ENCODE measurements at regions not wholly inside any gene's neighbourhood (a gene's known extent, or its start where the extent isn't known, plus 50 kb on each side); places are given as distances from the start of the nearest gene placed in this dataset.

DNA sequence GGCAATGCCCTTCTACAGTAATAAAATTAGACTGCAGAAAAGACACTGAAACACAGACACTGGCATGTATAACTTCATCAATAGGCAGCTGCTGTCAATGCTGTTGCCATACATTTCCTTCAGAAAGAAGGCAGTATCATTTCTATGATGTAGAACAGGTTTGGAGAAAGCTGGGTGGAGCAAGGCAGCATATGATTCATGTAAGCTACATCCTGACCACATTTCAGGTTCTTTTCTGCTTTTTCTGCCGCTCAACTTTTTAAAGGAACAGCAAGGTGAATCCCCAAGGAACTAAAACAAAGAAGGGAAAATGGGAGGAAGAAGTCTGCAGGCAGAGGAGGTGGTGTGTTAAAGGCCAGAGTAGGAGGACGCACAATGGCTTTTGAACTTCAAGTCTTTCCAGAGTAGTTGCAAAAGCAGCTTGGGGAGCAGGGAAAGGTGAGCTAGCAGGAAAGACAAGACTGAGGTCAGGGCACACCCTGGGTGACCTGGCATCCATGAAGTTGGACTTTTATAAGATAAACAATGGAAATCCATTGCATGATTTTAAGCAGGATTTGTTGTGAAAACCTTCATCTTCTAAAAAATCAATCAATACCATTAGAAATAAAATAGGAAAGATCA is 142.1 kb downstream of the MED10 start:
- DNase-seq, result no peak

DNA sequence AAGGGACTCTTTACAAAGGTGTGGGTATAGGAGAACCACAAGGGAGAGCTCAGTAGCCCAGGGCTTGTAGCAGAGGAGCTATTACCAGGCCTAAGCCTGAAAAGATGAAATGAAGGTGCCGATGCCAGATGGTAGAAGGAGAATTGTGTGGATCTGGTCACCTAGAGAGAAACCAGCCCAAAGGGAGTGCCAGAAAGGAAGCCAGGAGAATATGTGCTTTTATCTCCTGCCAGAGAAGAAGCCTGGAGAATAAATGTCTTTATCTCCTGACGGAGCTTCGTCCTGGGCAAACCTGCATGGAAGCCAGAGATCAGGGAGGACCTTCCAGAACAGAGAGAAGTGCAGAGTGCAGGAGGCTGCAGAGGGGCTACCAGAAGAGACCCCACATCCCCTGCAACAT is 142.6 kb downstream of the MED10 start:
- no peak for DNase-seq

DNA sequence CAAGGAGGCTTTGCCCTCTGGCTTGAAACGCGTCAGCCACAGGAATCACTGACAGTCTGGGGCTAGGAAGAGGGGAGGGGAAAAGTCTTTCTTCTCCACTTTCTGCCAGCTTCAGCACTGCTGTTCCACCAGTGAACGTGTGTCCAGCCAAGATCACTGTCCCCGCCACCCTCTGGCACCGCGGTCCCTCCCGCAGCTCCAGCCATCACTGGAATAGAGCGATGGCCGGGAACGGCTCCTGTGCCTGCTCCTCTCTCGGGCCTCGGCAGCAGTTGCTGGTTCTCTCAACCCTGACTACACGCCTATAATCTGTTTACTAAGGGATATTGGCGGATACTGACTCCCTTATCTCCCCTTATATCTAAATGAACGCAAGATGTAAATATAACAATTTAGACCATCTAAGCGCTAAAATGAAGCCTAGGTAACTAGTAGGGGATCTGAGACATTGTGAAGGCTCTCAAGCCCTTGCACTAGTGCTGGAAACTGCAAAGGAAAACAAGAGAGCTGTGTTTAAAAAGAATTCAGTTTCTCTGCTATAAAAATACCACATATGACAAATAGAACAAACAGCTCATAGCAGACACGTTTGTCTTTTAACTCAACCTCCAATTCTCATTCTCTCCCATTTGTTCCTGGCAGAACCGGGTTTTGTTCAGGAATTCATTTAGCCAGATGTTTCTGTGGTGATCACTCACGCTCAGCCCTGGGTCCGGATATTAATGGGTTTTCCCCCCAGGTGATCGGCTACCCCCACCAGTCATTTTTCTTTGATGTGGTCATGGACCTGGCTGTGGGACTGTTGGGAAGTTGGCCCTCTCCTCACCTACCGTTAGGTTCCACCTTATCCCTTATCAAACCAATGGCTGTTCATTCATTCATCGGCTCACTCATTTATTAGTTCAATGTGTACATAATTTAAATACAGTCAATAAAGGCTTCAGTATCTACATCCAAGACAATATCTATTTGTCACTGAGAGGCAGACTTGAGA is 149.8 kb downstream of the MED10 start:
- no peak for DNase-seq

DNA sequence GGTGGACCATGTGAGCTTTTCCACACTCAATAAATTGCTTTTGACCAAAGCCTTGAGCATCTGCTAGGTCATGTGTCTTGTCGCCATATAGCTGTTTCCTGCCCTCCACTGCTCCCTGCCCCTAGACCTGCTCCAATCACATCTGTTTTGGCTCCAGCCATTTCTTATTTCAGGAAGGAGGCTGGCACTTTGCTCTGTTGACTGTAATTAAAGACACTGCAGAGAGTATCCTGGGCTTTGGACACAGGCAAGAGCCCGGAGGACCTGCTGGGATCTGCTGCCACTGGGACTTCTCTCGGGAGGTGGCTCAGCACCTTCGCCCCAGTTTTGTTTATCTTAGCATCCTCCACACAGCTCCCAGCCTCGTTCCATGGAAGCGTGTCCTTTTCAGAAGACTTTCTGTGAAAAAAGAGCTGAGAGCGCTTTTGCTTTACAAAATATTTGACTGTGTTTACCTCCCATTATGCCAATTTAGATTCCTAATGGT is 153.2 kb downstream of the MED10 start:
- no peak for DNase-seq

- no peak for DNase-seq
These were observed 153.9 kb downstream of the MED10 start for GRCh38 chr5:6224406-6224805.

DNA sequence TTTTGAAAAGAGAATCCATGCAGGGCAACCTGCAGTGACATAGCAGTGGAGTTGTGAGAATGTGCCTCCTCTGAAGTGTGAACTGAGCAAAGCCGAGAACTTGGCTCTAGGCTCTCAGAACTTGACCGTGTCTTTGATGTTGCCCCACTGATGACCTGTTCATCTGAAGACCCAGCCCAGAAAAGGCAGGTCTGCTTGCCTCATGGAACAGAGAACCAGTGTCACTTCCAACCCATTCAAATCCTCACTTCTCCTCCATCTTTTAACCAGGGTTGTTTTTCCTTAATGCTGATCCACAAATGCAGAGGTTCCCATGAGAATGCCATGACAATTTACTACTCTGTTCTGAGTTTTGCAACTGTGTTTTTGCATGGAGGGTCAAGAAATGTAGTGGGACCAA is 155.4 kb downstream of the MED10 start:
- DNase-seq, result no peak

GRCh38 chr5:6222121-6222520 is 156.2 kb downstream of the MED10 start:
- no peak for DNase-seq

- DNase-seq, result no peak
These were observed 157.2 kb downstream of the MED10 start for GRCh38 chr5:6221141-6221626.

DNA sequence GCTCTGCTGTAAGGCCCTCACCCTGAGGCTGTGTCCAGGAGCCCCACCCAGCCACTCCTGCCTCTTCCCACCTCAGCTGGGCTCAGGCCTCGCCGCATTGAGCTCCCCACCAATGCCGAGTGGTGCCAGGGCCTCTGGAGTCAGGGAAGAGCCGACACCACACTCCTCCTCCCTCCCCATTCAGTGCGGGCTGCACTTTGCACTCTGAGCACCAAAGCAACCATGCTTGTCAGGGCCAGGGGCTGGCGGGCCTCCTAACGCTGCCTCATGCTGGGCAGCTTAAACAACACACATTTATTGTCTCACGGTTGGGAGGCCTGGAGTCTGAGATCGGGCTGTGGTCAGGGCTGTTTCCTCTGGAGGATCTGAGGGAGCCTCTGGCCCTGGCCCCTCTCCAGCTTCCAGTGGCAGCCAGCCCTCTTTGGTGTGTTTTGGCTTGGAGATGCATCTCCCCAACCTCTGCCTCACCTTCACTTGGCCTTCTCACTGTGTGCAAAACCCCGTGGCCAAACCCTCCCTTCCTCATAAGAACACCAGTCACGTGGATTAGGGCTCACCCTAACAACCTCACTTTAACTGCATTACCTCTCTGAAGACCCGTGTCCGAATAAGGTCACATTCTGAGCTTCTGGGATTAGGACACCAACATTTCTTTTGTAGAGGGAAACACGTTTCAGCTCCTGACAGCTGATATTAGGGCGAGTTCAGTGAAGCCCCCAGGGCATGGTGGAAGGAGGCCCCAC is 157.8 kb downstream of the MED10 start:
- DNase-seq, result no peak

DNA sequence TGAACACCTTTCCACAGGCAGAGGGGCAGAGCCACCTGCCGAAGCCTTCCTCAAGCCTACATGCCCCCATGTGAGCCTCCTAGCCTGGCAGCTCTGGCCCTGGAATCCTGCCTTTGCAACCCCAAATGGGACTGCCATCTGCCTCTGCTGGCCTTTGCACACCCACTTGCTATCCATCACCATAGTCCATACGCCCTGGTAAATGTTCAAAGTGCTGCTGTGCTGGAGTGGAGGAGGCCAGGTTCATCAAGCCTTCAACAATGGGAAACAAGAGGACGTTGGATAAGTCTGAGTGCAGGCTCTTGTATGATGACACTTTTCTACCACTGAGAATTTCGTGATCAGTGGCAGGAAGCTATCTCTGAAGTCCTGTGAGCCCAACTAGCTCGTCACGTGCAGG is 159.8 kb downstream of the MED10 start:
- DNase-seq, result no peak

DNA sequence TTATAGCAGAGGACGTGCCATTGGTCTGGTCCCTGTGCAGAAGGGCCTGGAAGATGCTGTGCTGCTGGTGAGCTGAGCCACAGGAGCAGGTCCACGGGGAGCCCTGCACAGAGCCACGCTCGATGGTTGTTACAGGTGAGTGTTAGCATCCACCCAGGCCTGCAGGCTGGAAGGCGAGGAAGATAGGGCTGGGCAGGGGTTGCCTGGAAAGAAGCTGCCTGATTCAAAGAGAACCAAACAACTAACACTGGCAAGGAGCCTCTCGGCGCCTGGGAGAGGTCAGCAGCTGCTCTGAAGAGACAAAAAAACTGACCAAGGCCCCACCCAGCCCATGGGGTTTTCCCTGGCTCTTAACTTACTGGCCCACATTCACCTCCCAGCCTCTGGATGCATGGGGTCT is 160.2 kb downstream of the MED10 start:
- DNase-seq, result no peak

DNA sequence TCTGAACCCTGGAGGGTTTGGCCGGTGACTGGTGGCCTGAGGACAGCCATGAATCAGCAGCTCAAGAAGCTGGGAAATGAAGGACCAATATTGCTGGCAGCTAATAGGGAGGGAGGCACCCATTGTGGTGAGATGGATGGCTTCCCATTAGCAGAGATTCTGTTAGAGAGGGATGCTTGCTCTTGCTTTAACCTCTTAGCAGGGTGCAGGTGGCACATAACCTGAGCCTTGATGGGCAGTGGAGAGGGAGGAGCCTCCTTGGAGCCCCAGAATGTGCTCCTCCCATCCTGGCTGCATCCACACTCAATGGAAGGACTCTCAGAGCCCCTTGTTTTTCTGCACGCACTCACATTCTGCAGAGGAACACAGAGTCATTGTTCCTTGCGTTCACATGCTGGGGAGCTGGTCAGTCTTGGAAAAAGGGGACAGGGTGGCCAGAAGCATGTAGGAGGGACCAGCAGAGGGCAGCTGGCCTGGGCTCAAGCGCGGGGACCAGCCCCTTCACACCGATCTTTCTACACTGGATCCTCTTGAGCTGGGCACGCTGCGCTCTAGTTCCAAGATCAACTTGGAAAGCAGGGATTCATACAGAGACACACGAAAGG is 161.8 kb downstream of the MED10 start:
- DNase-seq, result no peak

GRCh38 chr5:6215891-6216290 is 162.5 kb downstream of the MED10 start:
- DNase-seq, result no peak

DNA sequence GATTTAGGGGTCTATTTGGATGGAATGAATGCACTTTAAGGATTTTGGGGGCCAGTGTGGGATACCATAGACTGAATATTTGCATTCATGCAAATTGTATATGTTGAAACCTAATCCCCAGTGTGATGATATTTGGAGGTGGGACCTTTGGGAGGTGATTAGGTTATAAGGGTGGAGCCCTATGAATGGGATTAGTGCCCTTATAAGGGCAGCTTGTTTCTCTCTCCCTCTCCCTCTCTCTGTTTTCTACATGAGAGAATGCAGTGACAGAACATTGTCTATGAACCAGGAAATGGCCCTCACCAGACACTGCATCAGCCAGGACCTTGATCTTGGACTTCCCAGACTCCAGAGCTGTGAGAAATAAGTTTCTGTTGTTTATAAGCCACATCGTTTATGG is 166.1 kb downstream of the MED10 start:
- no peak for DNase-seq

- DNase-seq, result no peak
These were observed 171.8 kb downstream of the MED10 start for GRCh38 chr5:6206501-6206900.

- no peak for DNase-seq
These were observed 175.4 kb downstream of the MED10 start for GRCh38 chr5:6202968-6203365.

GRCh38 chr5:6202149-6202967 is 176.0 kb downstream of the MED10 start:
- DNase-seq, result no peak

DNA sequence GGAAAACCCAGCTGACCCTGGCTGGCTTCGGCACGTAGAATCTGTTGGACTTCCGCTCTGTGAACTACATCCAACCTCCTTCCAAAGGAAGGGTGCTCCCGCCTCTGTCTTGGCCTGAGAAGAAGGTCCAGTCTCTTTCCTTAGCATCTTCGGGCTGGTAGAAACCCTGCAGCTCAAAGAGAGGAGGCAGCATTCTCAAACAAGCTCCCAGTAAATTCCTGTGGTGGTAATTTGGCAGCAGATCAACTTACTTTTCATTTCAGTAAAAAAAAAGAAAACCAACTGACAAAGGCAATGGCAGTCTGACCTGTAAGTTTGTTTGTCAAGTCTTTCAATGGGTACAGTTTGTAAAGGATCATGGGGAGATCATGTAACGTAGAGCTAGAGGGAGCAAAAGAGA is 176.7 kb downstream of the MED10 start:
- no peak for DNase-seq

DNA sequence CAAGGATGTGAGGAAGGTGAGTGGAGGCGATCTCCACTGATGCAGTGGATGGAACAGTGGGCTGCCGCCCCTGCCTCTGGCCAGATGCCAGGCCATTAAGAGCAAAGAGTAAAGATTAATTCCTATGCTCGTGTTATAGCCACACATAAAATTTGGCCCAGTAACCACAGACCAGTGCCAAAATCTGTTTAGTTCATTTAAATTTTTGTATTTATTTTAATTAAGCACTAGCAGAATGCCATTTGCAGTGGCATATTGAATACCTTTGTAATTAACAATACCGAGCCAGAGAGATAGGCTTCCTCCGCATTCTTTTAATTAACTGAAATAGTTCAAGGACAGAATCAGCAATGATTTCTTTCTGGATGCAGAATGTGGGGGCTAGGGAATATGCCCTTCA is 179.8 kb downstream of the MED10 start:
- DNase-seq, result no peak

DNA sequence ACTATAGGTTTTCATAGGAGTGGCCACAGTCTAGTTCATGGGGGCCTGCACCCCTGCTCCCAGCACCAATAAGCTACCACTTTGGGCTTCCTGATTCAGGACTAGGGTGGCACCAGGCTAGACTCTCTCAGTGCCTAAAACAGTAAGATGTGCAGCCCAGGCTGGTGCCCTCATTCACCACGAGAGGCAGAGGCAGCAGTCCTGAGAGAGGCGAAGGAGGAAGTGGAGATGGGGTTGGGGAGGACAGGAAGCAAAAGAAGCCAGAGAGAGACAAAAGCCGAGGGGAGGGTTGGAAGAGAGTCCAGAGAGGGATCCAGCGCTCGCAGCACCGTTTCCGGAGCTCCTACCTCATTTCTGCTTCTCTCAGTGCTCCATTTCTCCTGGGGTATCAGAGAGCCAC is 180.9 kb downstream of the MED10 start:
- DNase-seq, result no peak
